Sciatic nerve (tissue), 2 donors: ENCODE measurements at regions not wholly inside any gene's neighbourhood (a gene's known extent, or its start where the extent isn't known, plus 50 kb on each side); places are given as distances from the start of the nearest gene placed in this dataset.

Experiments used
- ATAC-seq: fragments of 200-7000 bp; cut with Tn5 transposase; one replicate; pipeline ENCODE4 v1.9.1; 2020; ENCODE audit warnings: mild to moderate bottlenecking, moderate library complexity
- DNase-seq: peaks from one replicate; pipeline ENCODE4 v3.0.0-alpha.2; 2020; ENCODE audit warnings: low spot score
- intact Hi-C: fragments of 100-400 bp; cut with DNase I; formaldehyde crosslinking; loops from one replicate; pipeline ENCODE4 v1.14.2; 2022
- donor health status: DM: no; HTN: no; CAD: no.
- donor health status: DM: no; HTN: no; CAD: no.

- no peak for ATAC-seq
- DNase-seq: no peak
- intact Hi-C loops: no loop called here
Measured at GRCh38 chr15:23897091-23897490, 210.0 kb upstream of the NDN start.

DNA sequence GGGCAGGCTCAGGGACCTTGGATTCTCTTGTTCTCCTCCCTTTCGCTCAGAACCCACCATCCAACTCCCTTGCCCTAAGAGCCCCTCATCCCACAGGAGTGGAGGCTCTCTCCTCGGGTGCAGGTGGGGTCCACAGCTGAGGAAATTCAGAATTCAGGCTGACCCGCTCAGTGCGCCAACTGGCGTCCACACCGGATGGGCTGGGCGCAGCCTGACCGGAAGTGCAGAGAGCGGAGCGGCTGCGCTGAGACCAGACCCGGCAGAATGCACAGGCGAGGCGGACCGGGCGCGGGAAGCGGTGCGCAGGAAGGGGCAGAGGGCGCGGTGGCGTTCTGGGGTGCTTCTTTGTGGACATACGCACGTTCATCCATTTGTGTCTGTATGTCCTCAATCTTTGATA is 210.4 kb upstream of the NDN start:
- no peak for ATAC-seq
- DNase-seq: no peak
- intact Hi-C loops: no loop called here

- DNase-seq (no peak), ATAC-seq (no peak)
- intact Hi-C loops: no loop called here
Measured at GRCh38 chr15:23910030-23910429, 222.9 kb upstream of the NDN start.

- intact Hi-C loops: no loop called here
- no peak for ATAC-seq
Measured at GRCh38 chr15:23912191-23912590, 225.1 kb upstream of the NDN start.

DNA sequence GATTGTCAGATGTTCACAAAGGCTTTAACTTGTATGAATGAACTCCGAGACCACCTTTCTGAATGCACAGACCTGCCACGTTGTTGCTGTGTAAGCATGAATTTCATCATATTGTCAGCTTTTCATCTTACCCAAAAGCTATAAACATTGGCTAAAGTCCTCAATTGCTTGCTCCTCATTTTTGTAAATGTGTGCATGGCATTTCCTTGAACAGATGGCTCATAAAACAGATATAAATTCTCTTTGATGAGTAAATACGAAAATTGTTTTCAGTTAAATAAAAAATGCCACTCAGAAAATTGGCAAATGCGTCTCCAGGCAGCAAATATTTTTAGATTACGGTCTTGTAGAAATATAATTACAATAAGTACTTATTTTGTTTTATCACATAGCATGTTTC is 226.0 kb upstream of the NDN start:
- ATAC-seq (no peak), DNase-seq (no peak)
- intact Hi-C loops: no loop called here

More at GRCh38 chr15:23912191-23912590, 225.1 kb upstream of the NDN start:
- no peak for DNase-seq

- ATAC-seq: no peak
- intact Hi-C loops: no loop called here
- DNase-seq: no peak
Measured at GRCh38 chr15:23913635-23914034, 226.5 kb upstream of the NDN start.

- DNase-seq: no peak
- intact Hi-C loops: no loop called here
- ATAC-seq: no peak
Measured at GRCh38 chr15:23924686-23925085, 237.6 kb upstream of the NDN start.

- no peak for ATAC-seq
- intact Hi-C loops: no loop called here
- no peak for DNase-seq
Measured at GRCh38 chr15:23954931-23955330, 267.8 kb upstream of the NDN start.

GRCh38 chr15:23983500-23984259 is 296.6 kb upstream of the NDN start:
- ATAC-seq (no peak), DNase-seq (no peak)
- intact Hi-C loops: no loop called here

DNA sequence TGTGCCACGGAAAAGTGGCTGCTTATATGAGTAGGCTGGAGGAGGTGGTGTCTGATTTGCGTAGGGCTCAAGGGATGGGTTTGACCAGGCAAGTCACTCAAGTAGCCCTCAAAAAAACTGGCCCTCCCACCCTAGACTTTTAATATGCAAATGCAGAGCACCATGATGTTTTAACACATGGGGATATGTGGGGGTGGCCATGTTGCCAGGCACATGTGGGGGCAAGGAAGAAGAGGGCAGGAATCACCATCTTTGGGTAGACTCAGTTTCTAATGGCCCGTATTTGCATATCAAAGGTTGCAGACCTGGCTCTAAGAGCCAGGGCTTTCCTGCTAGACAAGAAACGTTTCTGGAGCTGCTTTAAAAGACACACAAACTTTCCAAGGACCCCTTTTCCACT is 307.2 kb upstream of the NDN start:
- intact Hi-C loops: no loop called here
- ATAC-seq (no peak), DNase-seq (no peak)

DNA sequence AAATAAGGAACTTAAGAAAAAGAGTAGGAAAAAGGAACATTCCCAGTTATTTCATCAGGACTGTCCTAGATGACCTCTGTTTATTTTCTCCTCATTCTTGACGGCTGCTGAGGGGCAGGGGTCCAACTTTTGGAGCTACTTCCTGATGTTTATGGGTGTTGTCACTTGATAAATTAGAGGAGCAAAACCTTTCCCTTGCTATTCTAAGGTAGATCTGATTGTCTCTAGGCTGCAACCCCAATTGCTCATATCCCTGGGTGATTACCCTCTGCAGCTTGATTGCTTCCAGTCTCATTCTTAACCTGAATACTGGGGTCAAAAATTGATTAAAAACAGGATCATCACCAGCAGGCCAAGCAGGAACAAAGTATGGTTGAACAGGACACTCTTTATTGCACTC is 311.0 kb upstream of the NDN start:
- intact Hi-C loops: no loop called here
- DNase-seq (no peak), ATAC-seq (no peak)

- intact Hi-C loops: no loop called here
- ATAC-seq: no peak
- DNase-seq: no peak
Measured at GRCh38 chr15:24008476-24008875, 321.4 kb upstream of the NDN start.

DNA sequence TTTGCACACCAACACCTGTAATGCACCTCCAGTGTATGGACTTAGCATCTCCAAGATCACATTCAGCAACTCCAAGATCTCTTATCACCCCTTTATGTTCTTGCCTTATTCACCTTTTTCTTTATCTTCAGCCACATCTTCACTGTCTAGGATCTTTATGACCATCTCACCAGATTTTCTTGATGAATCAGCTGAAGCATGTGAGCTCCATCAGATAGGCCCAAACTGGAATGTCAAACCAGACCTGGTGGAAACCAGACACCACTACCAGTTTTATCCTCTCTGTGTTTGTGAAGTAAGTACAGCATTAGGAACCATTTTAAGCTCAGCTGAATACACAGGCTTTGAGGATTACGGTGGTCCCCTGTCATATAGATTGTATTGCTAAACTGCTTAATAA is 330.4 kb upstream of the NDN start:
- DNase-seq (no peak), ATAC-seq (no peak)
- intact Hi-C loops: no loop called here

GRCh38 chr15:24039683-24040082 is 352.6 kb upstream of the NDN start:
- intact Hi-C loops: no loop called here
- ATAC-seq: no peak
- no peak for DNase-seq

DNA sequence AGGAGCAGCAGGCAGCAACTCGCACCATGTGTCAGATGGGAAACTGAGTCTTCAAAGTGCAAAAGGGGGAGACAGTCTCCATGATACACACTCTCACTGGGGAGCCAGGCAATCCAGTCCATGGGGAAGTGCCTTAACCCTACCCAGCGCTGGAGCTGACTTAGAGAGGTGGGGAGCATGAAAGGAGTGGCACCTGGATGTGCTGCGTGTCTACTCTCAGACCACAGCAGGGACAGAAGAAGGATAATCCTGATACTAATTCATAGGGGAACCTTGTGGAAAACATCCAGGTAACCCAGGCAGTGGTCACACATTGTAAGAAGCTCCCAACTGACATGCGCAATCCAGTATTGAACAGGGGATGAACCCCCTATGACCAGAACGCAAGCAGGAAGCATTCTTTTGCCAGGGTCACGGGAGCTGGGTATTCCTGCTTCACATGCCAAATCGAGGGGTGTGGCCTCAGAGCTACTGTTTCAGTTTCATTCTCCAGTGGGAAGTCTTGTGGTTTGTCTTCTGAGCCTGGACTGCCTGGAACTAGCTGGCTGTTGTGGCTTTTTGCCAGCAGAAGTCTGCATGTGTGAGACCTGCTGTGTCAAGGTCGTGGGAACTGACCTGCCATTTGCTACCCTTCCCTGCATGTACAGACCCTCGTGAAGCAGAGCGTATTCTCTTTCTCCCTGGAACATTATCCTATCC is 367.6 kb upstream of the NDN start:
- no peak for DNase-seq
- intact Hi-C loops: no loop called here
- ATAC-seq: no peak

- ATAC-seq (no peak), DNase-seq (no peak)
- intact Hi-C loops: no loop called here
Measured at GRCh38 chr15:24067733-24068501, 380.8 kb upstream of the NDN start.

- DNase-seq: no peak
- intact Hi-C loops: no loop called here
- no peak for ATAC-seq
Measured at GRCh38 chr15:24075420-24076089, 388.4 kb upstream of the NDN start.

DNA sequence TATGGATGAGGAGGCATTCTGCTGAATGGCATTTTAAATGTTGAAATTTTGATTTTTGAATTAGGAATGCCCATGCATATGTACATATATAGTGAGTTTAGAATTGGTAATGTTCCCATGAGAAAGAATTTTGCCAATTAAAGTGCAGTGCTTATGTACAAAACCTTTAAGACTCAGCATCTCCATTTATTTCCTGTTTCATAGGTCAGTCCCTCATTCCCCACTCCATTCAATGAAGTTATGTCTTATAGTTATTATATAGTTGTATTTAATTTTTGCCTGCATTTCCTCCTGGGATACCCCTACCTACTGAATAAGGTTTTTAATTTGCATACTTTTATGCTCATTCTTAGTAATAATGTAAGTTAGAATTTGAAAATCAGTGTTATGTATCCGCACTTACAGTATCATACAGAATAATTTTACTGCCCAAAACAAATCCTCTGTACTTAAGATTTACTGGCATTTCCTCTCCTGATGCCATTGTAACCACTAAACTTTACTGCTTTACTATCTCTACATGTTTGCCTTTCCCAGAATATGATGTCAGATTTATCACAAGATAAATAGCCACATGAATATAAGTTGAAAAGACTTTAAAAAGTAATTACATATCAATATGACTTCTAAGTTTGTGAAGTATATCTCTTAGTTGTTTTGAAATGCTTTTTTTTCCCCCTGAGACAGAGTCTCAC is 389.1 kb upstream of the NDN start:
- intact Hi-C loops: no loop called here
- DNase-seq (no peak), ATAC-seq (no peak)
